OCI-LY1 (cell line): ENCODE measurements at regions not wholly inside any gene's neighbourhood (a gene's known extent, or its start where the extent isn't known, plus 50 kb on each side); places are given as distances from the start of the nearest gene placed in this dataset.

ENCODE experiments used
- H2AFZ ChIP-seq: fragments of 200-600 bp; sonication (generic), shearing (Covaris generic); 2 replicates; pipeline ENCODE4 v1.6.0; 2014; ENCODE audit warnings: antibody characterized with exemption, mild to moderate bottlenecking, low read length
- H3F3A ChIP-seq: fragments of 200-600 bp; sonication (generic), shearing (Covaris generic); 2 replicates; pipeline ENCODE4 v1.6.0; 2014; ENCODE audit warnings: mild to moderate bottlenecking, antibody characterized with exemption, low read length, moderate library complexity; ENCODE audit not compliant: insufficient read depth
- H3K27ac ChIP-seq: fragments of 200-600 bp; sonication (generic); 2 replicates; pipeline ENCODE4 v1.5.1; 2014; ENCODE audit warnings: low read length, mixed run types, mild to moderate bottlenecking, low read depth; ENCODE audit not compliant: poor library complexity, severe bottlenecking
- H3K27me3 ChIP-seq: fragments of 200-600 bp; sonication (generic); 2 replicates; pipeline ENCODE4 v1.6.0; 2014; ENCODE audit warnings: antibody characterized with exemption, mild to moderate bottlenecking, low read length, moderate library complexity; ENCODE audit not compliant: insufficient read depth
- H3K36me3 ChIP-seq: fragments of 200-600 bp; sonication (generic); 2 replicates; pipeline ENCODE4 v1.6.1; 2014; ENCODE audit warnings: mild to moderate bottlenecking, antibody characterized with exemption, low read length, moderate library complexity, mixed read lengths; ENCODE audit not compliant: insufficient read depth
- H3K4me1 ChIP-seq: fragments of 200-600 bp; sonication (generic); 2 replicates; pipeline ENCODE4 v1.5.1; 2014; ENCODE audit warnings: mild to moderate bottlenecking, low read length, moderate library complexity; ENCODE audit not compliant: insufficient read depth, severe bottlenecking
- H3K4me2 ChIP-seq: fragments of 200-600 bp; sonication (generic), shearing (Covaris generic); 2 replicates; pipeline ENCODE4 v1.6.1; 2014; ENCODE audit warnings: low read length
- H3K4me3 ChIP-seq: fragments of 200-600 bp; sonication (generic); 2 replicates; pipeline ENCODE4 v1.5.1; 2014; ENCODE audit warnings: low read length, low read depth, mild to moderate bottlenecking, mixed read lengths; ENCODE audit not compliant: poor library complexity, severe bottlenecking
- H3K79me2 ChIP-seq: fragments of 200-600 bp; shearing (Covaris generic); 2 replicates; pipeline ENCODE4 v1.6.1; 2016; ENCODE audit warnings: mixed run types, low read length, mixed read lengths; ENCODE audit not compliant: insufficient read depth
- H3K9ac ChIP-seq: fragments of 200-600 bp; sonication (generic), shearing (Covaris generic); 2 replicates; pipeline ENCODE4 v1.6.1; 2014; ENCODE audit warnings: mild to moderate bottlenecking, low read length, mixed read lengths
- H3K9me2 ChIP-seq: fragments of 200-600 bp; sonication (generic), shearing (Covaris generic); 2 replicates; pipeline ENCODE4 v1.6.1; 2014; ENCODE audit warnings: low read depth, mild to moderate bottlenecking, low read length, mixed read lengths
- H3K9me3 ChIP-seq: fragments of 200-600 bp; shearing (Covaris generic); 2 replicates; pipeline ENCODE4 v1.6.1; 2014; ENCODE audit warnings: low read length, mixed read lengths
- H4K20me1 ChIP-seq: fragments of 200-600 bp; sonication (generic), shearing (Covaris generic); 2 replicates; pipeline ENCODE4 v1.6.0; 2016; ENCODE audit warnings: mild to moderate bottlenecking, low read length; ENCODE audit not compliant: insufficient read depth
- CTCF ChIP-seq: fragments of 200-600 bp; sonication (generic), shearing (Covaris generic); IDR thresholded peaks from 2 replicates; pipeline ENCODE4 v1.5.1; 2017; ENCODE audit warnings: mild to moderate bottlenecking, antibody characterized with exemption, low read length, moderate library complexity, mixed read lengths
- EZH2 ChIP-seq: fragments of 200-600 bp; sonication (generic), shearing (Covaris generic); IDR thresholded peaks from 2 replicates; pipeline ENCODE4 v1.8.0; 2017; ENCODE audit warnings: borderline replicate concordance, mixed run types, mild to moderate bottlenecking, antibody characterized with exemption, low read length, moderate library complexity, mixed read lengths

GRCh38 chr16:65532846-65533245 lies 411.0 kb upstream of the CDH11 start:
- Histone ChIP-seq H3K36me3 (no peaks in the 10 kb centered on the region), H3K4me3 (no peak overlapping the region), H3K9me2 (no peaks in the 10 kb centered on the region), H4K20me1 (no peaks in the 10 kb centered on the region), H3K27ac (no peak overlapping the region), H3F3A (no peaks in the 10 kb centered on the region), H3K4me1 (no peaks in the 10 kb centered on the region), H3K27me3 (no peaks in the 10 kb centered on the region), H3K79me2 (no peaks in the 10 kb centered on the region), H3K9ac (no peak overlapping the region), H2AFZ (no peak overlapping the region), H3K9me3 (no peaks in the 10 kb centered on the region), H3K4me2 (no peak overlapping the region)
- TF ChIP-seq EZH2 = no peak
- no peak for TF ChIP-seq CTCF

- Histone ChIP-seq H2AFZ (no peak overlapping the region), H3K4me2 (no peak overlapping the region)
Observed at GRCh38 chr16:65532258-65532657, 410.4 kb upstream of the CDH11 start.

GRCh38 chr16:65531475-65531874 lies 409.6 kb upstream of the CDH11 start:
- H3F3A ChIP-seq = no peaks in the 10 kb centered on the region
- H3K9me3 ChIP-seq = no peaks in the 10 kb centered on the region
- H3K4me2 ChIP-seq = no peak overlapping the region
- H3K9me2 ChIP-seq = no peaks in the 10 kb centered on the region
- no peak for TF ChIP-seq CTCF
- TF ChIP-seq EZH2 = no peak
- H2AFZ ChIP-seq = no peak overlapping the region
- H4K20me1 ChIP-seq = no peaks in the 10 kb centered on the region
- H3K27ac ChIP-seq = no peak overlapping the region
- H3K79me2 ChIP-seq = no peaks in the 10 kb centered on the region
- H3K4me1 ChIP-seq = no peaks in the 10 kb centered on the region
- no peak overlapping the region for H3K4me3 ChIP-seq
- no peak overlapping the region for H3K9ac ChIP-seq
- no peaks in the 10 kb centered on the region for H3K27me3 ChIP-seq
- H3K36me3 ChIP-seq = no peaks in the 10 kb centered on the region

More at GRCh38 chr16:65532258-65532657, 410.4 kb upstream of the CDH11 start:
- Histone ChIP-seq H3K27me3 (no peaks in the 10 kb centered on the region), H3K4me1 (no peaks in the 10 kb centered on the region), H3K27ac (no peak overlapping the region), H3K9me2 (no peaks in the 10 kb centered on the region), H4K20me1 (no peaks in the 10 kb centered on the region), H3K9me3 (no peaks in the 10 kb centered on the region), H3F3A (no peaks in the 10 kb centered on the region), H3K36me3 (no peaks in the 10 kb centered on the region), H3K79me2 (no peaks in the 10 kb centered on the region), H3K4me3 (no peak overlapping the region), H3K9ac (no peak overlapping the region)
- TF ChIP-seq CTCF (no peak), EZH2 (no peak)
